Liver (tissue), 8 donors: ENCODE measurements at regions not wholly inside any gene's neighbourhood (a gene's known extent, or its start where the extent isn't known, plus 50 kb on each side); places are given as distances from the start of the nearest gene placed in this dataset.

ENCODE experiments used
- DNase-seq: peaks from one replicate; pipeline ENCODE4 v3.0.0-alpha.2; 2017; ENCODE audit warnings: low spot score
- H3K27ac ChIP-seq, 2 donors: one replicate each; pipeline ENCODE4 v1.7.0; 2013; ENCODE audit warnings: inconsistent platforms in 2 of 2, low read length in 2 of 2, control low read depth in 1 of 2, low read depth in 1 of 2, mild to moderate bottlenecking in 1 of 2
- H3K27me3 ChIP-seq, 4 donors: one replicate each; pipeline versions ENCODE4 v1.6.1 to v1.7.0; 2013; ENCODE audit warnings: low read length in 3 of 4, inconsistent platforms in 1 of 4, mild to moderate bottlenecking in 1 of 4, moderate library complexity in 1 of 4; ENCODE audit not compliant: control insufficient read depth in 4 of 4, insufficient read depth in 4 of 4
- H3K36me3 ChIP-seq, 4 donors: one replicate each; pipeline versions ENCODE4 v1.6.1 to v1.7.0; 2013; ENCODE audit warnings: low read length in 3 of 4, mild to moderate bottlenecking in 3 of 4, low read depth in 1 of 4, moderate library complexity in 1 of 4; ENCODE audit not compliant: control insufficient read depth in 4 of 4, insufficient read depth in 3 of 4
- H3K4me1 ChIP-seq, 4 donors: one replicate each; pipeline versions ENCODE4 v1.6.1 to v1.7.0; 2013; ENCODE audit warnings: low read length in 3 of 4, mild to moderate bottlenecking in 3 of 4, moderate library complexity in 1 of 4; ENCODE audit not compliant: control insufficient read depth in 4 of 4, insufficient read depth in 4 of 4
- H3K4me3 ChIP-seq, 3 donors: one replicate each; pipeline versions ENCODE4 v1.6.1 to v1.7.0; 2013; ENCODE audit warnings: low read length in 3 of 3, control low read depth in 1 of 3, low read depth in 1 of 3, mild to moderate bottlenecking in 1 of 3
- H3K9ac ChIP-seq, 2 donors: one replicate each; pipeline ENCODE4 v1.7.0; 2013; ENCODE audit warnings: low read length in 2 of 2, mild to moderate bottlenecking in 2 of 2, moderate library complexity in 2 of 2, control low read depth in 1 of 2, low read depth in 1 of 2
- H3K9me3 ChIP-seq, 4 donors: one replicate each; pipeline versions ENCODE4 v1.6.1 to v1.7.0; 2013; ENCODE audit warnings: low read length in 3 of 4; ENCODE audit not compliant: control insufficient read depth in 4 of 4
- EGR1 ChIP-seq, 2 donors: IDR thresholded peaks; 2 replicates each; pipeline ENCODE4 v1.6.1; 2016 to 2018; ENCODE audit warnings: antibody characterized with exemption in 2 of 2, low read depth in 2 of 2
- FOXA1 ChIP-seq: IDR thresholded peaks from 2 replicates; pipeline ENCODE4 v1.6.1; 2016; ENCODE audit warnings: antibody characterized with exemption
- GABPA ChIP-seq, 2 donors: IDR thresholded peaks in 1 of 2; conservative IDR thresholded peaks in 1 of 2; 2 replicates each; pipeline ENCODE4 v1.6.1; 2016; ENCODE audit warnings: antibody characterized with exemption in 2 of 2, mild to moderate bottlenecking in 1 of 2, moderate library complexity in 1 of 2
- HNF4G ChIP-seq: IDR thresholded peaks from 2 replicates; pipeline ENCODE4 v1.6.1; 2016; ENCODE audit warnings: antibody characterized with exemption
- NR2F2 ChIP-seq: IDR thresholded peaks from 2 replicates; pipeline ENCODE4 v1.6.1; 2016; ENCODE audit warnings: antibody characterized with exemption
- RXRA ChIP-seq, 2 donors: IDR thresholded peaks; 2 replicates each; pipeline ENCODE4 v1.6.1; 2017 to 2018; ENCODE audit warnings: antibody characterized with exemption in 2 of 2, mild to moderate bottlenecking in 1 of 2
- TAF1 ChIP-seq: conservative IDR thresholded peaks from 2 replicates; pipeline ENCODE4 v1.6.1; 2016; ENCODE audit warnings: antibody characterized with exemption, mild to moderate bottlenecking
- YY1 ChIP-seq: IDR thresholded peaks from 2 replicates; pipeline ENCODE4 v1.6.1; 2016; ENCODE audit warnings: antibody characterized with exemption, mild to moderate bottlenecking
- WGBS: extraction: QIAGEN DNeasy Blood & Tissue Kit; methylation state at CpG from one replicate; pipeline ENCODE4 v1.1.7; 2013; 5-methylcytosine and 5-hydroxymethylcytosine counted together
- TF ChIP-seq, protein P1 (sequence below): fragments of 150-350 bp; IDR thresholded peaks from 2 replicates; pipeline ENCODE4 v1.5.1; 2017; ENCODE audit warnings: improper control_type of control experiment, low read depth, low read length; ENCODE audit not compliant: missing input control
- TF ChIP-seq, protein P2 (sequence below): IDR thresholded peaks from 2 replicates; pipeline ENCODE4 v1.6.1; 2016; ENCODE audit warnings: antibody characterized with exemption
- TF ChIP-seq, protein P3 (sequence below): IDR thresholded peaks from 2 replicates; pipeline ENCODE4 v1.6.1; 2016; ENCODE audit warnings: antibody characterized with exemption, mild to moderate bottlenecking
- TF ChIP-seq, protein P4 (sequence below): IDR thresholded peaks from 2 replicates; pipeline ENCODE4 v1.6.1; 2016; ENCODE audit warnings: antibody characterized with exemption
- donor health status: healthy.
- donor health status: healthy.
- donor health status: healthy.
- donor health status: healthy.
- donor health status: healthy.

DNA sequence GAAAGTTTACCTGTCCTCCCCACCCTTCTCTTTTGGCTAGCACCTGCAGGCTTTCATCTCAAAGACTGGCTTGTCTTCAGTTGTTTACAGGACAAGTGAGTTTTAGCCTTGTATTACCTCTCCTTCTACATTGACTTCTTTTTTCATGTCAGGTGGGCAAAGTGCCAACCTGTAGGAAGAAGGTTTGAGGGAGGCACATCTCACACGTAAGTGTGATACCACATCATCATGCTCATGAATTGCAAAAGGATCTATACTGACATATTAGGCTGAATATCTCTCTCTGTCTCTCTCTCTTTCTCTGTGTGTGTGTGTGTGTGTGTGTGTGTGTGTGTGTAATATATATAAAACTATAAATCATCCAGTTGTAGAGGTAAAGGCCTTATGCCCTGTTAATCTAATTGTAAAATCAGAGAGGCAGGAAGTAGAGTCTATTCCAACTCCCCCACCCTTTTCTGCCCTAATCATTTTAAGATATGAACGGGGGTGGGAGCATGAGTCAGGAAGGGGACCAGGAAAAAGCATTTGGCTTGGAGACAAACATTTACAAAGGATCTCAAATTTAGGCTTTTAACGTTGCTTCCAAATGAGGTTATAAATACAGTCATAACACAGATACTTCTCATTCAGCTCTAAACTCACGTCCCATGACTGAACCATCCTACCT lies 107.0 kb upstream of the PFN2 start (continued):
- TF ChIP-seq HNF4G (no peak), YY1 (no peak), FOXA1 (no peak)
- TF ChIP-seq, protein P1, sequence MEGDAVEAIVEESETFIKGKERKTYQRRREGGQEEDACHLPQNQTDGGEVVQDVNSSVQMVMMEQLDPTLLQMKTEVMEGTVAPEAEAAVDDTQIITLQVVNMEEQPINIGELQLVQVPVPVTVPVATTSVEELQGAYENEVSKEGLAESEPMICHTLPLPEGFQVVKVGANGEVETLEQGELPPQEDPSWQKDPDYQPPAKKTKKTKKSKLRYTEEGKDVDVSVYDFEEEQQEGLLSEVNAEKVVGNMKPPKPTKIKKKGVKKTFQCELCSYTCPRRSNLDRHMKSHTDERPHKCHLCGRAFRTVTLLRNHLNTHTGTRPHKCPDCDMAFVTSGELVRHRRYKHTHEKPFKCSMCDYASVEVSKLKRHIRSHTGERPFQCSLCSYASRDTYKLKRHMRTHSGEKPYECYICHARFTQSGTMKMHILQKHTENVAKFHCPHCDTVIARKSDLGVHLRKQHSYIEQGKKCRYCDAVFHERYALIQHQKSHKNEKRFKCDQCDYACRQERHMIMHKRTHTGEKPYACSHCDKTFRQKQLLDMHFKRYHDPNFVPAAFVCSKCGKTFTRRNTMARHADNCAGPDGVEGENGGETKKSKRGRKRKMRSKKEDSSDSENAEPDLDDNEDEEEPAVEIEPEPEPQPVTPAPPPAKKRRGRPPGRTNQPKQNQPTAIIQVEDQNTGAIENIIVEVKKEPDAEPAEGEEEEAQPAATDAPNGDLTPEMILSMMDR, result no peak

DNA sequence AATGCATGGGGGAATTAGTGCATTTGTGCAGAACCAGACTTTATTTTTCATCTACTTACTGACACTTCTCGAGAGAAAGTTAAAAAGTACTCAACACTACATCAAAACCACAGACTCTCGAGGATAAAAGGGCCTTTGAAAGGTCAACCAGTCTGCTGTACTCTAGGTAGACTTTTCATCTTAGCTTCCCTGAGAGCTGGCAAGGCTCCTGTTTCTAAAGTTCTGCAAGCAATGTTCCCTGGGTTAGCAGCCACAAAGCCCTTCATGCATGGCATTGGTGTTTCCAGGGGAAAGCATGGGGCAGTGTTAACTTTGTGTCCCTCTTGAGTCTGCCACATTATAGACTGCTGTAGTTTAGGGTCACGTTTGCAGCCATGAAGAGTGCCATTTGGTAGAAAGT lies 106.4 kb upstream of the PFN2 start:
- TF ChIP-seq GABPA (IDR thresholded peaks at IDR 0.05 in 1 of 2, conservative IDR thresholded peaks at IDR 0.05 in 1 of 2), result no peak
- TF ChIP-seq, protein P2, sequence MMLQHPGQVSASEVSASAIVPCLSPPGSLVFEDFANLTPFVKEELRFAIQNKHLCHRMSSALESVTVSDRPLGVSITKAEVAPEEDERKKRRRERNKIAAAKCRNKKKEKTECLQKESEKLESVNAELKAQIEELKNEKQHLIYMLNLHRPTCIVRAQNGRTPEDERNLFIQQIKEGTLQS, result no peak
- no peak for TF ChIP-seq YY1
- TF ChIP-seq TAF1, result no peak
- no peak for TF ChIP-seq RXRA (IDR thresholded peaks at IDR 0.05)
- TF ChIP-seq, protein P3, sequence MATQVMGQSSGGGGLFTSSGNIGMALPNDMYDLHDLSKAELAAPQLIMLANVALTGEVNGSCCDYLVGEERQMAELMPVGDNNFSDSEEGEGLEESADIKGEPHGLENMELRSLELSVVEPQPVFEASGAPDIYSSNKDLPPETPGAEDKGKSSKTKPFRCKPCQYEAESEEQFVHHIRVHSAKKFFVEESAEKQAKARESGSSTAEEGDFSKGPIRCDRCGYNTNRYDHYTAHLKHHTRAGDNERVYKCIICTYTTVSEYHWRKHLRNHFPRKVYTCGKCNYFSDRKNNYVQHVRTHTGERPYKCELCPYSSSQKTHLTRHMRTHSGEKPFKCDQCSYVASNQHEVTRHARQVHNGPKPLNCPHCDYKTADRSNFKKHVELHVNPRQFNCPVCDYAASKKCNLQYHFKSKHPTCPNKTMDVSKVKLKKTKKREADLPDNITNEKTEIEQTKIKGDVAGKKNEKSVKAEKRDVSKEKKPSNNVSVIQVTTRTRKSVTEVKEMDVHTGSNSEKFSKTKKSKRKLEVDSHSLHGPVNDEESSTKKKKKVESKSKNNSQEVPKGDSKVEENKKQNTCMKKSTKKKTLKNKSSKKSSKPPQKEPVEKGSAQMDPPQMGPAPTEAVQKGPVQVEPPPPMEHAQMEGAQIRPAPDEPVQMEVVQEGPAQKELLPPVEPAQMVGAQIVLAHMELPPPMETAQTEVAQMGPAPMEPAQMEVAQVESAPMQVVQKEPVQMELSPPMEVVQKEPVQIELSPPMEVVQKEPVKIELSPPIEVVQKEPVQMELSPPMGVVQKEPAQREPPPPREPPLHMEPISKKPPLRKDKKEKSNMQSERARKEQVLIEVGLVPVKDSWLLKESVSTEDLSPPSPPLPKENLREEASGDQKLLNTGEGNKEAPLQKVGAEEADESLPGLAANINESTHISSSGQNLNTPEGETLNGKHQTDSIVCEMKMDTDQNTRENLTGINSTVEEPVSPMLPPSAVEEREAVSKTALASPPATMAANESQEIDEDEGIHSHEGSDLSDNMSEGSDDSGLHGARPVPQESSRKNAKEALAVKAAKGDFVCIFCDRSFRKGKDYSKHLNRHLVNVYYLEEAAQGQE, result no peak
- TF ChIP-seq FOXA1, result no peak
- TF ChIP-seq EGR1 (IDR thresholded peaks at IDR 0.05; ENCODE audit: low read depth in 2 of 2), result no peak
- no peak for TF ChIP-seq HNF4G
- DNase-seq, result no peak
- no peaks in the 10 kb centered on the region for H3K4me1 ChIP-seq
- H3K27me3 ChIP-seq, result no peaks in the 10 kb centered on the region
- H3K4me3 ChIP-seq, result no peak overlapping the region
- 77% methylated on average over 3 of the region's 3 CpGs for WGBS
- H3K9me3 ChIP-seq, result peaks cover 0 to 4% (median under 1%) of the 10 kb centered on the region in 4 donors
- no peaks in the 10 kb centered on the region for H3K36me3 ChIP-seq
- no peak overlapping the region for H3K27ac ChIP-seq
- no peak overlapping the region for H3K9ac ChIP-seq

DNA sequence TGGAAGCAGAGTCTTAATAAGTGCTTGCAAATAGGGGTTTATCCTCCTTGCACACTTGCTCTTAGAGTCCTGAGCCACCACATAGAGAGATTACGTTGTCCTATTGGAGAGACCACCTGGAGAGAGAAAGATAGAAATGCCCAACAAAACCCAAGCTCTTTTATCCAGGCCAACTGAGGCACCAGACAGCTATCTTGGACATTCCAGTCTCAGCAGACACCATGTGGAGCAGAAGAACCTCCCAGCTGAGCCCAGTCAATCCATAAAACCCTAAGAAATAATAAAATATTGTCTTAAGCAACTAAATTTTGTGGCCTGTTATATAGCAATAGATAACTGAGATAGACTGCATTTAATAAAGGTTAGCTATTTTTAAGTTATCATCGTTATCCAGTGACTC lies 105.7 kb upstream of the PFN2 start:
- no peaks in the 10 kb centered on the region for H3K4me1 ChIP-seq
- no peak overlapping the region for H3K27ac ChIP-seq
- peaks cover 0 to 4% (median under 1%) of the 10 kb centered on the region in 4 donors for H3K9me3 ChIP-seq
- no peak for TF ChIP-seq NR2F2
- TF ChIP-seq EGR1 (IDR thresholded peaks at IDR 0.05; ENCODE audit: low read depth in 2 of 2), result no peak
- TF ChIP-seq HNF4G, result no peak
- TF ChIP-seq, protein P1, result no peak
- TF ChIP-seq, protein P4, sequence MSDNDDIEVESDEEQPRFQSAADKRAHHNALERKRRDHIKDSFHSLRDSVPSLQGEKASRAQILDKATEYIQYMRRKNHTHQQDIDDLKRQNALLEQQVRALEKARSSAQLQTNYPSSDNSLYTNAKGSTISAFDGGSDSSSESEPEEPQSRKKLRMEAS, result no peak
- TF ChIP-seq, protein P2, result no peak
- no peak for TF ChIP-seq TAF1
- WGBS, result 87% methylated on average over 2 of the region's 2 CpGs
- no peaks in the 10 kb centered on the region for H3K27me3 ChIP-seq
- no peak overlapping the region for H3K9ac ChIP-seq
- no peak overlapping the region for H3K4me3 ChIP-seq
- H3K36me3 ChIP-seq, result no peaks in the 10 kb centered on the region
- DNase-seq, result no peak
